ENCODE measurements at regions not wholly inside any gene's neighbourhood (a gene's known extent, or its start where the extent isn't known, plus 50 kb on each side); places are given as distances from the start of the nearest gene placed in this dataset.

DNA sequence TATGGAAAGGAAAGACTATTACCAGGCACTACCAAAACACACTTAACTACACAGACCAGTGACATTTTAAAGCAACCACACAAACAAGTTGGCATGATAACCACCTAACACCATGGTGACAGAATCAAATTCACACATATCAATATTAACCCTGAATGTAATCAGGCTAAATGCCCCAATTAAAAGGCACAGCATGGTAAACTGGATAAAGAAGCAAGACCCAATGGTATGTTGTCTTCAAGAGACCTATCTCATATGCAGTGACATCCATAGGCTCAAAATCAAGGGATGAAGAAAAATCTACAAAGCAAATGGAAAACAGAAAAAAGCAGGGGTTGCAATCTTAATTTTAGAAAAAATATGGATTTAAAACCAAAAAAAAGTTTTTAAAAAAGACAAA, 86.0 kb downstream of the SAMD9 start:
- TF ChIP-seq, protein P1, sequence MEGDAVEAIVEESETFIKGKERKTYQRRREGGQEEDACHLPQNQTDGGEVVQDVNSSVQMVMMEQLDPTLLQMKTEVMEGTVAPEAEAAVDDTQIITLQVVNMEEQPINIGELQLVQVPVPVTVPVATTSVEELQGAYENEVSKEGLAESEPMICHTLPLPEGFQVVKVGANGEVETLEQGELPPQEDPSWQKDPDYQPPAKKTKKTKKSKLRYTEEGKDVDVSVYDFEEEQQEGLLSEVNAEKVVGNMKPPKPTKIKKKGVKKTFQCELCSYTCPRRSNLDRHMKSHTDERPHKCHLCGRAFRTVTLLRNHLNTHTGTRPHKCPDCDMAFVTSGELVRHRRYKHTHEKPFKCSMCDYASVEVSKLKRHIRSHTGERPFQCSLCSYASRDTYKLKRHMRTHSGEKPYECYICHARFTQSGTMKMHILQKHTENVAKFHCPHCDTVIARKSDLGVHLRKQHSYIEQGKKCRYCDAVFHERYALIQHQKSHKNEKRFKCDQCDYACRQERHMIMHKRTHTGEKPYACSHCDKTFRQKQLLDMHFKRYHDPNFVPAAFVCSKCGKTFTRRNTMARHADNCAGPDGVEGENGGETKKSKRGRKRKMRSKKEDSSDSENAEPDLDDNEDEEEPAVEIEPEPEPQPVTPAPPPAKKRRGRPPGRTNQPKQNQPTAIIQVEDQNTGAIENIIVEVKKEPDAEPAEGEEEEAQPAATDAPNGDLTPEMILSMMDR (IDR thresholded peaks at IDR 0.05), result no peak
- TF ChIP-seq EP300 (IDR thresholded peaks at IDR 0.05), result no peak
- no peak for TF ChIP-seq POLR2A (IDR thresholded peaks at IDR 0.05)
